GM12878 (cell line): ENCODE measurements at regions not wholly inside any gene's neighbourhood (a gene's known extent, or its start where the extent isn't known, plus 50 kb on each side); places are given as distances from the start of the nearest gene placed in this dataset.

Source experiments
- CHD4 ChIP-seq: fragments of 200-600 bp; sonication (generic); IDR thresholded peaks from 2 replicates; pipeline ENCODE4 v1.6.1; 2016; ENCODE audit warnings: mild to moderate bottlenecking
- CTCF ChIP-seq, 3 experiments: IDR thresholded peaks in 2 of 3; conservative IDR thresholded peaks in 1 of 3; 2 replicates each; pipeline ENCODE4 v1.5.1; 2011; ENCODE audit warnings: low read depth in 3 of 3, low read length in 3 of 3, mild to moderate bottlenecking in 3 of 3, control low read depth in 2 of 3, moderate library complexity in 2 of 3, inconsistent platforms in 1 of 3, mixed read lengths in 1 of 3; ENCODE audit not compliant: control insufficient read depth in 2 of 3, insufficient read depth in 1 of 3; ENCODE audit errors: extremely low read depth in 1 of 3
- MTA3 ChIP-seq: IDR thresholded peaks from 2 replicates; pipeline ENCODE4 v1.6.1; 2012; ENCODE audit warnings: low read length, inconsistent platforms, borderline replicate concordance
- MXI1 ChIP-seq: fragments of 150-350 bp; IDR thresholded peaks from 2 replicates; pipeline ENCODE4 v1.6.1; 2011; ENCODE audit warnings: low read depth, mild to moderate bottlenecking, inconsistent platforms, low read length, improper control_type of control experiment
- YY1 ChIP-seq: IDR thresholded peaks from 2 replicates; pipeline ENCODE4 v1.6.1; 2011; ENCODE audit warnings: low read depth, mild to moderate bottlenecking, low read length
- ZBED1 ChIP-seq: IDR thresholded peaks from 2 replicates; pipeline ENCODE4 v1.6.1; 2016; ENCODE audit warnings: borderline replicate concordance
- ZBTB33 ChIP-seq: fragments of 450-650 bp; IDR thresholded peaks from 2 replicates; pipeline ENCODE4 v1.6.1; 2017; ENCODE audit warnings: mild to moderate bottlenecking
- ZZZ3 ChIP-seq: IDR thresholded peaks from 2 replicates; pipeline ENCODE4 v1.6.1; 2011; ENCODE audit warnings: low read depth; ENCODE audit not compliant: control insufficient read depth, insufficient read length

GRCh38 chr21:28635541-28635940 is 357.1 kb downstream of the LTN1 start:
- no peak for TF ChIP-seq MXI1
- TF ChIP-seq YY1, result no peak
- TF ChIP-seq ZZZ3, result no peak
- no peak for TF ChIP-seq MTA3
- TF ChIP-seq ZBTB33, result no peak
- TF ChIP-seq CHD4, result no peak
- no peak for TF ChIP-seq CTCF (IDR thresholded peaks at IDR 0.05 in 2 of 3, conservative IDR thresholded peaks at IDR 0.05 in 1 of 3; ENCODE audit: control insufficient read depth in 2 of 3, extremely low read depth in 1 of 3, insufficient read depth in 1 of 3, low read depth in 3 of 3, low read length in 3 of 3)
- no peak for TF ChIP-seq ZBED1
